Activated CD4-positive, CD25-positive, alpha-beta regulatory T cell (primary cell): ENCODE measurements at regions not wholly inside any gene's neighbourhood (a gene's known extent, or its start where the extent isn't known, plus 50 kb on each side); places are given as distances from the start of the nearest gene placed in this dataset.

Experiments
- DNase-seq, 4 experiments: peaks; one replicate each; lab custom pipeline; 2025; lab: John Stamatoyannopoulos, UW

DNA sequence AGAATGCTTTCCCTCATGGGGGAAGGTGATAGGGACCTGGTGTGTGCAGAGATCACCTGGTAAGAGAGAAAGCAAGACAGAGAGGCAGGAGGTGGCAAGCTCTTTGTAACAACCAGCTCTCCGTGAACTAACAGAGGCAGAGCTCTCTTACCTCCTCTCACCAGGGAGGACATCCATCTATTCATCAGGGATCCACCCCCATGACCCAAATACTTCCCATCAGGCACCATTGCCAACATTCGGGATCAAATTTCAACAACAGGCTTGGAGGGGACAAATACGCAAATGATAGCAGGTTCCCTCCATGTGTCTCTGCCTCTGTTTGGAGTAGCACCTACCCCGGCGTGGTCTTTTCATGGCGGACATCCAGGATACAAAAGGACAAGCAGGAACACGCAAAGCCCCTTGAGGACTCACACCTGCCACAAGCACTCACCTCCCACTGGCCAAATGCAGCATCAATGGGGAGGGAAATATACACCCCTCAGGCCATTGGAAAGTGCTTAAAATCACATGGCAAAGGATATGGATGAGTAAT lies 431.2 kb upstream of the AUTS2 start:
- DNase-seq: no peak

DNA sequence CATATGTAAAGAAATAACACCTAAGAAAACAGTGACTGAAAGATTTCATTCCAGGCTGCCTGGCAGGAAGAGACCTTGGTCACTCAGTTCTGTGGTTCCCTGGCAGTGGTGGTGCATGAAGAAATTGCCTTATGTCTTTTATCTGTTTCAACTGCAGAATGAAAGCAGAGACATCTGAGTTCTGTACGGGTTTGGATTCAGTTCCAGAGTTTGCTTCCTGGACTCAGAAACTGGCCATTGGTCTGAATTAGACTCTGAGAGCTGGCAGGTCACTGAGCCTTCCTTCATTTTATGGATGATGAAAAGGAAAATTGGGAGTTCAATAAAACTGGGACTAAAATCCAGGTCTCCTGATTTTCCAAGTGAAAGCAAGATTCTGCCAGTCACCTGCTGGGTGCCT lies 428.9 kb upstream of the AUTS2 start:
- DNase-seq: no peak

DNA sequence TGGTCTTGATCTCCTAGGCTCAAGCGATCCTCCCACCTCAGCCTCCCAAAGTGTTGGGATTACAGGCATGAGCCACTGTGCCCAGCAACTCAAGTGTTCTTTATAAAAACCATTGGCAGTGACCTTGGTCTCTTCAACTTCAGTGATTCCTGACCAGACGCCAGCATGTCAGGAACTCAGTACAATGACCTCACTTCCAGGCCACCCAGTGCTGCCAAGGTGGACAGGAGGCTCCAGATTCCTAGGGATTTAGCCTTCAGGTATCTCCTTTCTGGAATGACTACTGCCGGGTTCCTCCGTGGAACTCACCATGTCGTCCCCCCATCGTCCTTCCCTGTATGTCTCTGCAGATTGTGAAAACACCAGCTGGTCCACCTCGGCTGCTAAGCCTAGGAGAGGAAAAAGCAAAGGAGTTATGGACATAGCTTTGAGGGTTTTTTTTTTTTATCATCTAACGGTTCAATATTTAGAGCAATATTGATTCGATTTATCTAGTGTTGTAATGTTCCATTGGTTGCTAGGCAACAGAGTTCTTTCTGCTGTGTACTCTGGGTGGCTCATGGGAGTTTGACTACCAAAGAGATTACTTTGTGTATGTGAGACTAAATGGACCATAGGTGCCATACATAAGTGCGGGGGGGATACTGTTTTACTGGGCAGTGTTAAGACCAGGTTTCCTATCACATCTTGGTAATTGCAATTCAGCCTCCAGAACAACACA lies 425.8 kb upstream of the AUTS2 start:
- DNase-seq: no peak

DNA sequence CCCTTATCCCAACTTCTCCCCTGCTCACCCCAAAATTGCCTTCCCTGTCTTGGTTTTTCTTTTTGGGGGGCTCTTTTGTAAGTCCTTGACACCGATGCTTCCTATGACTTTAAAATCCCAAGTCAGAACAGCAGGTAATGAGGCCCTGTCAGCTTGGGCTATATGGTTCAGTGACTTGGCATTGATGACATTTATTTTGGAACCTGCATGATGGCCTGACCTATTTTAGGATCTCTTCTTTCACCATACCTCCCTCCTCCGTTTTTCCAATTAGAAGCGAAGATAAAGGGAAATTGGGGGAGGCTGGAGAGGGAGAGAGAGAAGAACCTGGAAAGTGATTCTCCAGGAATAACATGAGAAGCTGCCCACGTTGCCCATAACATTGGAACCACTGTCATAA lies 424.9 kb upstream of the AUTS2 start:
- no peak for DNase-seq

DNA sequence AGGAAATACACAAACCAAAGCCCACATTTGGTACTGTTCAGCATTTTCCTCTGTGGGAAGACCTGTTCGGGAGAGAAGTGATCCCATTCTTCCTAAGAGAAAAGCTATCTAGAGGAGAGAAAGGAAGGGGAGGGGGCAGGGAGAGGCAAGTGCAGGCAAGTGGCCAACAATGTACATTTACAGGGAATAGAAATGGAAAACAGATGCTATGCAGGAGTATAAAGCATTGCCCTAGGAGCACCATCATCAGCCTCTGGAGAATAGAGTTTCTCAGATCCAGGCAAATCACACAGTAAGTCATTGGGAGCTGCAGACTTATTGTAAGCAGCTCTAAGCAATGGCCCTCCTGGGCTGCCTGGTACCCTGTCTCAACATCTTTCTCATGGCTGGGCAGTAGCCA lies 424.4 kb upstream of the AUTS2 start:
- DNase-seq: no peak

DNA sequence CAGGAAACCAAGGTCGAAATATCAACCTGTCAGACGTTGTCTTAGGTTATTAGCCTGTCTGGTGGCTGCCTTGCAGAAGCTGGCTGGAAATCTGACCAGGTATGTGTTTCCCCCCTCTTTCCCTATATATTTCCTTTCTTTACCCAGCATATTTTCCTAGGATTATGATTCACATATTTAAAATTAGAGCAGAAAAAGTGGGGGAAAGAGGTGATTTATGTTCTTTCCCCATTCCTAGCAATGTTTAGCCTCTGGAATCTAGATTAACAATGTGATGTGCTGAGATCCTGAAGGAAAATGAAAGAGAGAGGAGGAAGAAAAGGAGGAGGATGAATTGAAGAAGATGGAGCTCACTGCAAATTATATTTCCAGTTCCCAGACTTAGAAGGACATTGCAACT lies 421.4 kb upstream of the AUTS2 start:
- DNase-seq: no peak

DNA sequence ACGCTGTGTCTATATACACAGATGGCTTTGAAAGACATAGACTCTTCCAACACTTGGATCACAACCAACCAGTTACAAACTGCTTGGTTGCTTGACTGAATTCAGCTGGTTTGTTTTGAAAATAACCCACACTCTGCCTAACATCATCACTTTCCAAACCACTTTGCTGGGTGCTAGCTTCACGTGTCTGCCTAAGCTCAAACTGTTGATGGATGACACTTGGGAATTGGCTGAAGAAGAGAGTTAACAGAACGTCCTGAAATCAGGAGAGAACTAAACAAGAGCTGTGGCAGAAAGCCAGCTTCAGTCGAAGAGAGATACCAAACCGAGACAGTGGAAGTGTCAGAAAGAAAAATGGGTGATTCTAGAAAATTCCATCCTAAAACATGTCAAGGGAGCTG lies 420.8 kb upstream of the AUTS2 start:
- DNase-seq: no peak

DNA sequence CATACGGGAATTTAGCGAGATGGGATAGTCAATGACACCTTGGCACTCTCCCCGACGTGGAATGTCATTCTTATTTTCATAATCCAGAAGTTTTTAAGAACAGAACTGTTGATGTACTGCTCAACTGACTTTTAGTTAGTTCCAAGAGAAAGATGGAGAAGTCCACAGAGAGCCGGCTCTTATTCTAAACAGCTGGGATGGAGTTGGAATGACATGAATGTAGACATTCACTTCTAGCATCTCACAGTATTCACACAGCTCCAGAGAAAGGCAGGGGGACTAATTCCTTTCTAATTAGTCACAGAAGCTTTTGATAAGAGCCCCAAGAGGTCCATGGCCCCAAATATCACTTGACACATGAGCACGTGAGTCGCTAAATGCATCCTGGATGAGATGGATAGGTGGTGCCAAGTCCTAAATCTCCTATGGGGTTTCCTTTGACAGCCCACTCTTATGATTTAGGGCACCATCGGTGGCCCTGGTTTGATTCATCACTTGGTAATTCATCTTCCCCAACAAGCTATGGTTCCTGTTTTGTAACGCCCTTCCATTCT lies 420.3 kb upstream of the AUTS2 start:
- DNase-seq: no peak

DNA sequence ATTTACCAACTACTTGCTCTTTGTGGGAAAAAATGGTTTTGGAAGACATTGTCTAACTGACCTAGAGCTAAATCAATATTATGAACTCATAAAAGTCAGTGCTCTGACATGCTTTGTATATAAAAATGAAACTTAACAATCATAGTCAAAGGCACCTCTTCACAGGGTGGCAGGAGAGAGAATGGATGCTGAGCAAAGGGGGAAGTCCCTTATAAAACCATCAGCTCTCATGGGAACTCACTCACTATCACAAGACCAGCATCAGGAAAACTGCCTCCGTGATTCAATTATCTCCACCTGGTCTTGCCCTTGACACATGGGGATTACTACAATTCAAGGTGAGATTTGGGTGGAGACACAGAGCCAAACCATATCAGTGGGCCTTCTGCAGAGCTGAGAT lies 417.6 kb upstream of the AUTS2 start:
- no peak for DNase-seq

DNA sequence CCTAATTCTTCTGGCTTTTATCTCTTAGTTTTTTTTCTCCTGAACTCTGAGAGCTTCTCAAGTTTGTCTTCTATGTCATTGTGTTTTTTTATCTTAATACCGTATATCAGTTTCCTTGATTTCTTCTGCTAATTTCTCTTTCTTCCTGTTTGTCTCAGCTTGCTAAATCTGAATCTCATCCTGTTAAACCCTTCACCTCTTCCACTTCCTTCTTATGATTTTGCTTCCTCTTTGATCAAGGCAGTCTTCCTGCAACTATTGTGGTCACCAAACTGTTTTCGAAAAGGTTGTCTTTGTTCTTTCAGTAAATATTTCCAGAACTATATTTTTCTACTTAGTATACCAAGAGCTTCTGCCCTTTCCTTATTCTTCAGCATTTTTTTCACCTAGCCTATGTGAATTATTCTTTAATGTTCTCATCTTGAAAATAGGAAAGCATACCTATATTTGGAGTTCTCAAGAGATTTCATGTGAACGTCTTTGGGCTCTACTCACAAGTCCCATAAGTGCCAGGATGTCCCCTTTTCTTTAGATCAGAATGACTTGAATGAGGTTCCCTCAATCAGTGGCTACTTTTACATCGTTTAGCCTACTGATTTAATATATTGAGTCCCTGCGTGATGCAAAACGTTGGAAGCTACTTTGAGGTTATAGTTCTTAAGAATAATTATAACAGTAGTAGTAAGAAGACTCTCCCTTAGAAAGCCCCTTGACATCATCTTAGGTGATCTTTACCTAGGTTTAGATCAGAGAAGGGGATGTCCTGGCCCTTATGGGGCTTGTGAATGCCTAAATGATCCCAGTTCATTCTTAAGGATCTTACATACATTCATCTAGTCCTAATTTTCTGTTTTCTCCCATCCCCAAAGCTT lies 415.4 kb upstream of the AUTS2 start:
- DNase-seq: no peak

DNA sequence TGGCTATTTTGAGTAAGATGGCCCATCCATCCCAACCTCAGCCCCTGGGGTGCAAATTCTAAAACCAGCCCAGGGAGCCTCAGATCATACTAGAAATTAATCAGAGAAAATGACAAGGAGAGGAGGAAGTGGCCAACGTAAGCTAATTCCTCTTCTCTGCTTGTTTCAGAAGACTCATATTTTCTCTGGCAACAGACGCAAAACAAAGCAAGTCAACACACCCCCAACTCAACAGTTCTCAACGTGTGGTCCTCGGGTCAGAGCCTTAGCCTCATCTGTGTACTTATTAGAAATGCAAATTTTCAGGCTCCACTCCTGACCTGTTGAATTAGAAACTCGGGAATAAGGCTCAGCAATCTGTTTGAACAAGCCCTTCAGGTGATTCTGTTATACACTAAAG lies 413.9 kb upstream of the AUTS2 start:
- DNase-seq: no peak

DNA sequence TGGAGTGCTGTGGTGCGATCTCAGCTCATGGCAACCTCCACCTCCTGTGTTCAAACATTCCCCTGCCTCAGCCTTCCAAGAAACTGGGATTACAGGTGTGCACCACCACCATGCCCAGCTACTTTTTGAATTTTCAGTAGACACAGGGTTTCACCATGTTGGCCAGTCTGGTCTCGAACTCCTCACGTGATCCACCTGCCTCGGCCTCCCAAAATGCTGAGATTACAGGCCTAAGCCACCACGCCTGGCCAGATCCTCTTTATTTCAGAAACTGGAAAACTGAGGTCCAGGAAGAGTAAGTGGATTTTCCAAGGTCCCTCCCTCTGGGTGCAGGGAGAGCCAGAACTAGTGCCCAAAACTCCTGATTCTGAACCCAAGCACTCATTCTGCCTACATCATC lies 413.1 kb upstream of the AUTS2 start:
- DNase-seq: no peak

DNA sequence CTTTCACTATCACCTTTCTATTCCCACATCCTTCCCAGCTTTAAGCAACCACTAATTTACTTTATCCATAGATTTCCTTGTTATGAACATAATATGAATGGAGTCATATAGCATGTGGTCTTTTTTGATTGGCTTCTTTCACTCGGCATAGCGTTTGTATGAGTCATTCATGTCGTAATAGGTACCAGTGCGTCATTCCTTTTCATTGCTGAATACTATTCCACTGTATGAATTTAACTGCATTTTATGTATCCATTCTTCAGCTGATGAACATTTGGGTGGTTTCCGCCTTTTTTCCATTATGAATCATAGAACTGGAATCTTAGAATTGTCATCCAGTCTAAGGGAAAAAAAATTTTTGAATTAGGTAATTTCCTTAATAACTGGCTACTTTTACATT lies 411.3 kb upstream of the AUTS2 start:
- DNase-seq: no peak

DNA sequence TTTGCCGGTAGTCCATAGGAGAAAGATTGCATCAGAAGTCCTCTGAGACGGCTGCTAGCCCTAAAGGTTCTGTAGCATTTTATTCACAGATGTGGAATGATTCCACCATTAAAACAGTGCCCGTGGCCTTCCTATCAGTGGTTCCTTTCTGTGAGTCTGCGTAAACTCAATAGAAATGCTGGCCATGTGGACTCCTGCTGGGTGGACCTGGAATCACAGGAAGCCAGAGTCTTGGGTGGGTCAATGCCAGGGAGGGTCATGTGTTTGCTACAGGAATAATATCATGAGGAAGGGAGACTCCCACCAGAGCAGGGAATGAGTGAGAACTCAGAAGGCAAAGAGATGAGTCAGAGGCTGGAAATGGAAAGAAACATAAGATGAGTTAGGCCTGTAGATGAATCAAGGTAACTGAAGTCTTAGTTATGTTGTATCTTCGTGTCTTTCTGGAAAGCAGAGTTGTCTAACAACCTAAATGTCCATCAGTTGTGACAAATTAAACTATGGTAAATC lies 410.4 kb upstream of the AUTS2 start:
- no peak for DNase-seq

DNA sequence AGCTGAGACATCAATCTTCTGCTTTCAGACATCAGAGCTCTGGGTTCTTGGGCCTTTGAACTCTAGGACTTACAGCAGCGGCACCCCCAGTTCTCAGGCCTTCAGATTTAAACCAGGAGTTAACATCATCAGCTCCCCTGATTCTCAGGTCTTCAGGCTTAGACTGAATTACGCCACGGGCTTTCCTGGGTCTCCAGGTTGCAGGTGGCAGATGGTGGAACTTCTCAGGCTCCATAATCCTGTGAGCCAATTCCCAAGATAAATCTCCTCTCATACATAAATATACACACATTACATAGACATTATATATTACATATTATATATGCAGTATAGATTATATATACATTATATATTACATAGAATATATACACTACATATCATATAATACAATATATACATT lies 408.9 kb upstream of the AUTS2 start:
- no peak for DNase-seq

DNA sequence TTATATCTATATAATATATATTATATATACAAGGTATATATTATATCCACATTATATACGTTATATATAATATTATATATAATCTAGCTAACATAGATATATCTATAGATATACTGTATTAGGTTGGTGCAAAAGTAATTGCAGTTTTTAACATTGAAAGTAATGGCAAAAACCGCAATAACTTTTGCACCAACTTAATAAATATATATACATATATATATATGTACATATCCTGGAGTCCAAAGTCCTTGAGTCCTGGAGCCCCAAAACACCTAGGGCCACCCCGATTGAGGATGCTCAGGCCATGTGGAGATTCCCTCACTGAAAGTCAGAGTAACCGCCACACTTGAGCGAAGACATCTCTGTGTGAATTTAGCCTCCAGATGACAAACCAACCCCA lies 408.2 kb upstream of the AUTS2 start:
- DNase-seq: no peak

DNA sequence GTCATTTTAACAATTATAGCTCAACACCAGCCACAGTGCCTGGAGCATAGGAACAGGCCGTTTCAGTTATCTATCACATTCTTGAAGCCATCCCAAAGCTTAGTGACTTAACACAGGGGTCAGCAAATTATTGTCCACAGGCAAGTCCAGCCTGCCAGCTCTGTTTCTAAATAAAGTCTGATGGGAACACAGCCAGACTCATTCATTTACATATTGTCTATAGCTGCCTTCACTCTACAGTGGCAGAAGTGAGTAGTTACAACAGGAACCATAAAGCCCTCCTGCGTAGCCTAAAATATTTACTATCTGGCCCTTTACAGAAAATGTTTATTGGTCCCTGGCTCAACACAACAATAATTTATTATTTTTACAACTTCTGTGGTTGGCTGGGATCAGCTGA lies 407.5 kb upstream of the AUTS2 start:
- DNase-seq: no peak

DNA sequence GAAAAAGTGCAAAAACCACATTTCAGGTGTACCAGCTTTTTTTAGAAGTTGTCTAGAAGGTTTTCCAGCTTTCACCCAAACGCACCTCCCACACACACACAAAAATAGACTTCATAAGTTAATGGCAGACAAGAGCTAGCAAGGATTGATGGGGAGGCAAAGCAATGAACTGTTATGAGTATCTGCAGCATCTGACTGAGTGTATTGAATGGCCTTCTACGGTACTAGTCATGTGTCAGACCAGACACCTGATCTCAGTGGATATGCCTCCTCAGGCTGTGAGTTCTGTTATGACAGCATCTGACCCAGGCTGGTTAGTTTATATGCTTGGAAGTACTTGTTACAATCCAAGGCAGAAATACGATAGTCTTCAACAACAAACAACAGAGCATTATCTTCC lies 406.1 kb upstream of the AUTS2 start:
- DNase-seq: no peak

DNA sequence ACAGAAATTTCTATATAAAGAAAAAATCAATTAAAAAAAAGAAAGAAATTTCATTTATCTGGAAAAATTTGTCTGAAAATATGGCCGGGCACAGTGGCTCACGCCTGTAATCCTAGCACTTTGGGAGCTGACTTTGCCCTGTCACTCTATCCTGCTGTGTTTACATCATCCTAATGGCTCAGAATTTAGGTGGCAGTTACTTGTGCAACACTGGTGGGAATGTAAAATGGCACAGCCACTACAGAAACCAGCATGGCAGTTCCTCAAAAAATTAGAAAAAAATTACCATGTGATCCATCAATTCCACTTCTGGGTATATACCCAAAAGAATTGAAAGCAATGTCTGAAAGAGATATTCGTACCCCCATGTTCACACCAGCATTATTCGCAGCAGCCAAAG lies 405.2 kb upstream of the AUTS2 start:
- no peak for DNase-seq

DNA sequence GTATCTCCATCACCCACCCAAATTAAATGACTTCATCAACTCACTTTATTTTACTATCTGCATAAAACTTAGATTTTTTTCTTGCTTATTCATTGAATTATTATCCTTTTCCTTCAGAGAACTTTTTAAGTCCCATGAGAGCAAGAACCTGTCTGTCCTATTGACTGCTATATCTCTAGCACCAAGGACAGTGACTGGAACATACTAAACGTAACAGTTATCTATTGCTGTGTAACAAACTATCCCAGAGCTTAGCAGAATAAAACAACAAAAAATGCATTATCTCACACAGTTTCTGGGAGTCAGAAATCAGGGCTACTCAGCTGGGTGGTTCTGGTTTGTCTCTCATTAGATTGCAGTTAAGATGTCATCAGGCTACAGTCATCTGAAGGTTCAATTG lies 401.7 kb upstream of the AUTS2 start:
- no peak for DNase-seq

DNA sequence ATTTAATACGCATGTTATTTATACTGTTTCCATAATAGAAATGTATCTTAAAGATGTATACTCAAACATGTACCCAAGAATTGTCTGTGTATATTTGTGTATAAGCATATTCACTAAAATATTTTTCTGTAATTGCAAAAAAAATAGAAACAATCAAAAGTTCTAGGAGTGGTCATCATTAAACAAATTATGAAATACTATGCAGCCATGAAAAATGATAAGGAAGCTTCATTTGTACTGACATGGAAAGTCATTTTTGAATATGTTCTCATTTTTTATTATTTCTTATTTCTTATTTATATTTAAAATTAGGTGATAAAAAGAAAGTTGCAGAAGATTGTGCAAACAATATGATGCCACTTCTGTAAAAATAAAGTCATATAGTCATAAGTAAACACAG lies 400.0 kb upstream of the AUTS2 start:
- no peak for DNase-seq

DNA sequence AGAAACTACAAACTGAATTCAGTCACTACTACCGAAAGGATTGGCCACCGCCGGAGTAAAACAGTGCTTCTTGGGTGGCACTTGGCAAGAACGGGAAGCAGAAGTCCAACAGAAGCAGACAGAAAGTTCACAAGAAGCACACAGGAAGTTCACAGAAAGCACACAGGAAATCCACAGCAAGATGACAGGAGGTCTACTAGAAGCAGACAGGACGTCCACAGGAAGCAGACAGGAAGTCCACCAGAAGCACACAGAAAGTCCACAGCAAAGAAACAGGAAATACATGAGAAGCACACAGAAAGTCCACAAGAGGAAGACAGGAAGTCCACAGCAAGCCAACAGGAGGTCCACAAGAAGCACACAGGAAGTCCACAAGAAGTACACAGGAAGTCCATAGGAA lies 399.2 kb upstream of the AUTS2 start:
- DNase-seq: no peak

DNA sequence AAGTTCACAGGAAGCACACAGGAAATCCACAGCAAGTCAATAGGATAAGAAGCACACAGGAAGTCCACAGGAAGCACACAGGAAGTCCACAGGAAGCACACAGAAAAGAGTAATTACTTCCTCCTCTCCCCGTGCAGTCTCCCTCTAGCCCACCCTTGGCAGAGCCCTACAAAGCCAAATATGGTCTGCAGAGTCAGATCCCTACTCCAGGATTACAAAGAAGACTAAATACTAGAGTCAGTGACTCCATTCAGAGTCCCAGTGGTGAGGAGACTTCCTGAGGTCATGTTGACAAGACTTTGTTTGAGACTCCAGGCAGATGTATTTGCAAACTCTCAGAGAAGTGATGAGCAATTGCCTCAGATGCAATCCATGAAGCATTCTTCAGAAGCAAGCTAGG lies 398.6 kb upstream of the AUTS2 start:
- DNase-seq: no peak
